ENCODE measurements at regions not wholly inside any gene's neighbourhood (a gene's known extent, or its start where the extent isn't known, plus 50 kb on each side); places are given as distances from the start of the nearest gene placed in this dataset.

- no peaks in the 10 kb centered on the region for H3K27me3 ChIP-seq (ENCODE audit: control insufficient read depth, insufficient read depth, low read length)
- DNase-seq (ENCODE audit: low read depth, low spot score): no peak
- ChIA-PET POLR2A (no interaction called here), CTCF (no interaction called here)
- no peak overlapping the region for H3K27ac ChIP-seq (ENCODE audit: low read length)
- H3K4me1 ChIP-seq (ENCODE audit: control insufficient read depth, insufficient read depth, low read length): no peaks in the 10 kb centered on the region
- TF ChIP-seq CTCF (IDR thresholded peaks at IDR 0.05): no peak
- no peak for TF ChIP-seq POLR2AphosphoS5 (IDR thresholded peaks at IDR 0.05; ENCODE audit: low read depth, low read length)
- no peak for TF ChIP-seq SIN3A (IDR thresholded peaks at IDR 0.05; ENCODE audit: borderline replicate concordance, insufficient read depth, low read depth, low read length)
- no peak for TF ChIP-seq TCF7L2 (IDR thresholded peaks at IDR 0.05; ENCODE audit: low read depth, low read length)
- no peaks in the 10 kb centered on the region for H3K36me3 ChIP-seq (ENCODE audit: control insufficient read depth, insufficient read depth, low read length)
- intact Hi-C loops (cut with micrococcal nuclease; ENCODE audit: unreplicated experiment) (no loop called here), in situ Hi-C loops (cut with HindIII; ENCODE audit: low pct_unique_long_range_greater_than_20kb, low sequenced_read_pairs) (no loop called here)
- no peak overlapping the region for H3K4me3 ChIP-seq (ENCODE audit: low read depth in 2 of 2, low read length in 2 of 2)
- BruUV-seq (replicated peaks): no TSS peak
- ATAC-seq: no peak
- H3K9me3 ChIP-seq (ENCODE audit: control insufficient read depth, insufficient read depth, low read depth, low read length): no peaks in the 10 kb centered on the region
Observed at GRCh38 chr2:228479014-228479413, 297.5 kb upstream of the SPHKAP start.

- Histone ChIP-seq H3K36me3 (ENCODE audit: control insufficient read depth, insufficient read depth, low read length) (no peaks in the 10 kb centered on the region), H3K4me3 (ENCODE audit: low read depth in 2 of 2, low read length in 2 of 2) (no peak overlapping the region), H3K27ac (ENCODE audit: low read length) (no peak overlapping the region), H3K27me3 (ENCODE audit: control insufficient read depth, insufficient read depth, low read length) (no peaks in the 10 kb centered on the region), H3K9me3 (ENCODE audit: control insufficient read depth, insufficient read depth, low read depth, low read length) (no peaks in the 10 kb centered on the region), H3K4me1 (ENCODE audit: control insufficient read depth, insufficient read depth, low read length) (no peaks in the 10 kb centered on the region)
- ChIA-PET POLR2A (no interaction called here), CTCF (no interaction called here)
- BruUV-seq (replicated peaks): no TSS peak
- in situ Hi-C loops (cut with HindIII; ENCODE audit: low pct_unique_long_range_greater_than_20kb, low sequenced_read_pairs) (no loop called here), intact Hi-C loops (cut with micrococcal nuclease; ENCODE audit: unreplicated experiment) (no loop called here)
- ATAC-seq (no peak), DNase-seq (ENCODE audit: low read depth, low spot score) (no peak)
- no peak for TF ChIP-seq CTCF (IDR thresholded peaks at IDR 0.05)
- TF ChIP-seq POLR2AphosphoS5 (IDR thresholded peaks at IDR 0.05; ENCODE audit: low read depth, low read length): no peak
- no peak for TF ChIP-seq SIN3A (IDR thresholded peaks at IDR 0.05; ENCODE audit: borderline replicate concordance, insufficient read depth, low read depth, low read length)
Observed at GRCh38 chr2:228474466-228474865, 293.0 kb upstream of the SPHKAP start.

GRCh38 chr2:228469721-228470120 is 288.2 kb upstream of the SPHKAP start:
- no peaks in the 10 kb centered on the region for H3K4me1 ChIP-seq (ENCODE audit: control insufficient read depth, insufficient read depth, low read length)
- no peak overlapping the region for H3K27ac ChIP-seq (ENCODE audit: low read length)
- ATAC-seq (no peak), DNase-seq (ENCODE audit: low read depth, low spot score) (no peak)
- ChIA-PET POLR2A (no interaction called here), CTCF (no interaction called here)
- no TSS peak for BruUV-seq (replicated peaks)
- H3K36me3 ChIP-seq (ENCODE audit: control insufficient read depth, insufficient read depth, low read length): no peaks in the 10 kb centered on the region
- no peaks in the 10 kb centered on the region for H3K27me3 ChIP-seq (ENCODE audit: control insufficient read depth, insufficient read depth, low read length)
- H3K4me3 ChIP-seq (ENCODE audit: low read depth in 2 of 2, low read length in 2 of 2): no peak overlapping the region
- in situ Hi-C loops (cut with HindIII; ENCODE audit: low pct_unique_long_range_greater_than_20kb, low sequenced_read_pairs) (no loop called here), intact Hi-C loops (cut with micrococcal nuclease; ENCODE audit: unreplicated experiment) (no loop called here)
- no peaks in the 10 kb centered on the region for H3K9me3 ChIP-seq (ENCODE audit: control insufficient read depth, insufficient read depth, low read depth, low read length)
- TF ChIP-seq REST (IDR thresholded peaks at IDR 0.05; ENCODE audit: insufficient read depth in 1 of 2, low read depth in 2 of 2, low read length in 1 of 2) (no peak), POLR2AphosphoS5 (IDR thresholded peaks at IDR 0.05; ENCODE audit: low read depth, low read length) (no peak), TCF7L2 (IDR thresholded peaks at IDR 0.05; ENCODE audit: low read depth, low read length) (no peak), SIN3A (IDR thresholded peaks at IDR 0.05; ENCODE audit: borderline replicate concordance, insufficient read depth, low read depth, low read length) (no peak), CTCF (IDR thresholded peaks at IDR 0.05) (no peak)

Measured in Panc1 (cell line).